GM13977 (cell line): ENCODE measurements at regions not wholly inside any gene's neighbourhood (a gene's known extent, or its start where the extent isn't known, plus 50 kb on each side); places are given as distances from the start of the nearest gene placed in this dataset.

Source experiments
- DNase-seq: peaks from one replicate; pipeline ENCODE4 v3.0.0; 2012; ENCODE audit warnings: low spot score
- in situ Hi-C: fragments of 300-500 bp; cut with MboI; formaldehyde crosslinking; loops from one replicate; pipeline ENCODE4 v1.12.0; 2022; ENCODE audit warnings: low sequenced_read_pairs, low pct_unique_long_range_greater_than_20kb, mixed read lengths, inconsistent platforms; ENCODE audit not compliant: unreplicated experiment
- TF ChIP-seq, protein P1 (sequence below): IDR thresholded peaks from 2 replicates; pipeline ENCODE4 v1.5.1; 2012; ENCODE audit warnings: mild to moderate bottlenecking, control low read depth; ENCODE audit not compliant: insufficient read depth; ENCODE audit errors: extremely low read depth, missing control alignments

GRCh38 chr5:158430166-158430797 is 571.3 kb upstream of the CLINT1 start:
- TF ChIP-seq, protein P1, sequence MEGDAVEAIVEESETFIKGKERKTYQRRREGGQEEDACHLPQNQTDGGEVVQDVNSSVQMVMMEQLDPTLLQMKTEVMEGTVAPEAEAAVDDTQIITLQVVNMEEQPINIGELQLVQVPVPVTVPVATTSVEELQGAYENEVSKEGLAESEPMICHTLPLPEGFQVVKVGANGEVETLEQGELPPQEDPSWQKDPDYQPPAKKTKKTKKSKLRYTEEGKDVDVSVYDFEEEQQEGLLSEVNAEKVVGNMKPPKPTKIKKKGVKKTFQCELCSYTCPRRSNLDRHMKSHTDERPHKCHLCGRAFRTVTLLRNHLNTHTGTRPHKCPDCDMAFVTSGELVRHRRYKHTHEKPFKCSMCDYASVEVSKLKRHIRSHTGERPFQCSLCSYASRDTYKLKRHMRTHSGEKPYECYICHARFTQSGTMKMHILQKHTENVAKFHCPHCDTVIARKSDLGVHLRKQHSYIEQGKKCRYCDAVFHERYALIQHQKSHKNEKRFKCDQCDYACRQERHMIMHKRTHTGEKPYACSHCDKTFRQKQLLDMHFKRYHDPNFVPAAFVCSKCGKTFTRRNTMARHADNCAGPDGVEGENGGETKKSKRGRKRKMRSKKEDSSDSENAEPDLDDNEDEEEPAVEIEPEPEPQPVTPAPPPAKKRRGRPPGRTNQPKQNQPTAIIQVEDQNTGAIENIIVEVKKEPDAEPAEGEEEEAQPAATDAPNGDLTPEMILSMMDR: no peak
- no peak for DNase-seq
- in situ Hi-C loops: no loop called here

DNA sequence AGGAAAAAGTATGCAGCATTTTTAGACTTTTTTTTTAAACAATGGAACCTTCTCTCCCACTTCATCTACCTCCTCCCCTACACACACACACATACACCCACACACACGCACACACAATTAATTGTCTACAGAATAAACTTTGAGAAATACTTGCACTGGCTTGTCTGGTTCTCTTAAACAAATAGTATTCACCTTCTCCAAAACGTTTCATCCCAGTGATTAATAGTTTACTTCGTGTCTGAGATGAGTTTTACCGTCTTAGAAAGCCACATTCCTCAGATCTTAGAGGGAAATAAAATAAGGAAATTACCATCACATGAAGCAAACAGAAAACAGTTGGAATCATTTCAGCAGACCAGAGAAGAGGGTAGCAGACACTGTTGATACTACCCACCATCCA is 570.6 kb upstream of the CLINT1 start:
- in situ Hi-C loops: no loop called here
- no peak for DNase-seq
- TF ChIP-seq, protein P1: no peak

DNA sequence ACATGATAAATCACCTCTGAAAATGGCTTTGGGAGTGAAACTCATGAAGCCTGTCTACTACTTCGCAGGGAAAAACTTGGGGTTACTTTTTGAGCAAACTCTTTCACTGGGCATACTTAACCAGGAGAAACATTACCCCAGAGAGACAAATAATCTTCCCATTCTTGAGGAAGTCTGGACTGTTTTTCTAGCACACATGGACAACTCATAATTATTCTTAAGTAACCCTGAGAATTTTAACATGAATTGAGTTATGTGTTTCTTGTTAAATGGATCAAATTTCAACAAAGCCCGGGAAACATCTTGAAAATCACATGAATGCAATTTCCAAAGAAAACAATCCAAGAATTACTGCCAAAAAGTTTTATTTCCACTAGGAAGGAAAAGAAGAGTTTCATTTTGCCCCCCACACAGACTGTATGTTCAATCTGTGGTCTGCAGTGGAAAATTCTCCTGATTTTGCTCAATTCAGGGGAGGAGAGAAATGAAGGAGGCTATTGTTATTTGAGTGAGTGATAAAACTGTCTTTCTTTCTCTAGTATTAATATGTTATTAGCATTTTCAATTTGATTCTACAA is 564.8 kb upstream of the CLINT1 start:
- TF ChIP-seq, protein P1: no peak
- in situ Hi-C loops: no loop called here
- no peak for DNase-seq

GRCh38 chr5:158422653-158423515 is 563.9 kb upstream of the CLINT1 start:
- TF ChIP-seq, protein P1: no peak
- no peak for DNase-seq
- in situ Hi-C loops: no loop called here

GRCh38 chr5:158421319-158421718 is 562.4 kb upstream of the CLINT1 start:
- in situ Hi-C loops: no loop called here
- TF ChIP-seq, protein P1: no peak
- DNase-seq: no peak

DNA sequence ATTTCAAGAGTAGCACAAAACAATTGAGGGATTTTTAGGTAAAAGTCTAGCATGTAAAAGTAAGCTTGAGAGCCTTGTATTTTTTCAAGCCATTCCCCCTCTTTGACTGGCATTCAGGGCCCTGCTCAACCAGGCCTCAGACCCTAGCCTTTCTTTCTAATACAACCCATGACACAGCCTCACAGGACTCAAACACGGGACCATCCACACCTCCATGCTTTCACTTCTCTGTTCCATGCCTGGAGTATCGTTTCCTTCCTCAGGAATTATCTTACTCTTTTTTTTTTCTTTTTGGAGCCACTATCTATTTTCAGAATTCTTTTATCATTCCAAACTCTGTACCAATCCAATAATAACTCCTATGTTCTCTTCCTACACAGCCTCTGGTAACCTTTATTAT is 560.2 kb upstream of the CLINT1 start:
- no peak for DNase-seq
- in situ Hi-C loops: no loop called here
- TF ChIP-seq, protein P1: no peak
